ACHN (cell line): ENCODE measurements at regions not wholly inside any gene's neighbourhood (a gene's known extent, or its start where the extent isn't known, plus 50 kb on each side); places are given as distances from the start of the nearest gene placed in this dataset.
A peak's percentile ranks its signal among the peaks of the same experiment; 100 is the strongest.

Source experiments
- DNase-seq: peaks from one replicate; pipeline ENCODE4 v3.0.0-alpha.2; 2015
- in situ Hi-C: cut with HindIII; loops from 2 replicates; pipeline ENCODE4 v1.10.0; 2017; ENCODE audit warnings: low sequenced_read_pairs, low pct_ligation_motif_present, low pct_unique_long_range_greater_than_20kb

GRCh38 chr3:19738846-19739245 is 195.2 kb downstream of the EFHB start:
- no peak for DNase-seq
- in situ Hi-C loops: no loop called here

- in situ Hi-C loops: no loop called here
- no peak for DNase-seq
These were observed 198.9 kb downstream of the EFHB start for GRCh38 chr3:19735111-19735510.

GRCh38 chr3:19734453-19734852 is 199.6 kb downstream of the EFHB start:
- DNase-seq: no peak
- in situ Hi-C loops: no loop called here

GRCh38 chr3:19725000-19725399 is 209.0 kb downstream of the EFHB start:
- no peak for DNase-seq
- in situ Hi-C loops: no loop called here

GRCh38 chr3:19717736-19718135 is 216.3 kb downstream of the EFHB start:
- no peak for DNase-seq
- in situ Hi-C loops: no loop called here

DNA sequence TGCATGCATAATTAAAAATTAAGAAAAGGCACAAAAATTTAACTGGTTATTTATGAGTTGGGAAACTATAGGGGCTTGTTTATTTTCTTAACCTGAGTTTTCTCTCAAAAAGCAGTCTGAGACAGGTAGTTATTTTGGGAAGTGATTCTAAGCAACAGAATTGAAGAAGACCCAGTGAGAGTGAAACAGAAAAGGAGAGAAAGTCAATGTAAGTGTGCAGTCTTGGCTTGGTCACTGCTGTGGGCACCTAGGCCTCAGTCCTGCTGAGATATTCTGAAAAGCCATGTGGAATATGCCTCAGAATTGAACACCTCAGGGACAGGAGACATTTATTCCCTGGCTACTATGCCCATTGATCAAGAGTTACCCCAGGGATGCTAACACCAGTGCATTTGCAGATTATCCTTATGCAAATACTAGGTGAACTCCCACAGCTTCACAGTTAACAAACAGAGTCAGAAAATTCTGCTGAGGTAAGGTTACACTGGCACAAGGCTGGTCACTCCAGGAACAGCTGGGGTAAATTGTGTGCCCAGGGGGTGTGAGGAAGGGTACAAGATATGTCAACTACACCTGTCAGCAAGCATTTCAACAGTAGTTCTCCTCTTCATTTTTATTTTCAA is 222.7 kb downstream of the EFHB start:
- in situ Hi-C loops: no loop called here
- DNase-seq: no peak

DNA sequence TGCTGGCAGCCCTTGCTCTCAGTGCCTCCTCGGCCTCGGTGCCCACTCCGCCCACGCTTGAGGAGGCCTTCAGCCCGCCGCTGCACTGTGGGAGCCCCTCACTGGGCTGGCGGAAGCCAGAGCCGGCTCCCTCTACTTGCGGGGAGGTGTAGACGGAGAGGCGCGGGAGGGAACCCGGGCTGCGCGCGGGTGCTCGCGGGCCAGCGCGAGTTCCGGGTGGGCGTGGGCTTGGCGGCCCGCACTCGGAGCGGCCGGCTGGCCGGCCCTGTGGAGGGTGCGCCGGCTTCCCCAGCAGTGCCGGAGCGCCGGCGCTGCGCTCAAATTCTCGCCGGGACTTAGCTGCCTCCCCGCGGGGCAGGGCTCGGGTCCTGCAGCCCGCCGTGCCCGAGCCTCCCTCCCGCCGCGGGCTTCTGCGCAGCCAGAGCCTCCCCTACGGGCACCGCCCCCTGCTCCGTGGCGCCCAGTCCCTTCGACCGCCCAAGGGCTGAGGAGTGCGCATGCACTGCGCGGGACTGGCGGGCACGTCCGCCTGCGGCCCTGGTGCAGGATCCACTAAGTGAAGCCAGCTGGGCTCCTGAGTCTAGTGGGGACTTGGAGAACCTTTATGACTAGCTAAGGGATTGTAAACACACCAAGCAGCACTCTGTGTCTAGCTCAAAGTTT is 231.5 kb downstream of the EFHB start:
- in situ Hi-C loops: no loop called here
- no peak for DNase-seq

DNA sequence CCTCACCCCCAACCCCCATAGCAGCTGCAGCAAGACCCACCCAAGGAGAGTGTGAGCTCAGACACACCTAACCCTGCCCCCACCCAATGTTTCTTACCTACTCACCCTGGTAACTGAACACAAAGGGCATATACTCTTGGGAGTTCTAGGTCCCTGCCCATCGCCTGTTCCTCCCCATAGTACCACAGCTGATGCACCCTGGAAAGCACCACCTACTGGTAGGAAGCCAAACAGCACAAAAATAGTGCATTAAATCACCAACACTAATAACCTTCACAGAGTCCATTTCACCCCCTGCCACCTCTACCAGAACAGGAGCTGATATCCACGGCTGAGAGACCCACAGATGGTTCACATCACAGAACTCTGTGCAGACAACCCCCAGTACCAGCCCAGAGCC is 245.2 kb downstream of the EFHB start:
- in situ Hi-C loops: no loop called here
- DNase-seq: peak; percentile 4

DNA sequence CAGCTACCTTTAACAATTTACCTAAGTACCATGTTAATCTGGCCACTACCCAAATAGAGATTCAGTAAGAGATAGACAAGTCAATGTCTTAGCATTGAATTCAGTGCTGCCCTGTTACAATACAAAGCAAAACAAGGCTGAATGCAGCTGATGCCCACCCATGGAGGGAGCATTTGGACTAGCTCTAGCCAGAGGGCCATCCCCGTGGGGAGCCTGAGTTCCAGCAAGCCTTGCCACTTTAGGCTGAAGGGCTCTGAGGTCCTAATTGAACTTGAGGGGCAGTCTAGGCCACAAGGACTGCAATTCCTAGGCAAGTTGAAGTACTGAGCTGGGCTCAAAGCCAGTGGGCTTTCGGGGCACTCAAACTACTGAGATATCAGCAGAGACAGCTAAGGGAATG is 265.9 kb downstream of the EFHB start:
- DNase-seq: no peak
- in situ Hi-C loops: no loop called here

GRCh38 chr3:19662486-19662885 is 271.5 kb downstream of the EFHB start:
- in situ Hi-C loops: no loop called here
- DNase-seq: no peak

- no peak for DNase-seq
- in situ Hi-C loops: no loop called here
These were observed 281.7 kb downstream of the EFHB start for GRCh38 chr3:19652336-19652735.

DNA sequence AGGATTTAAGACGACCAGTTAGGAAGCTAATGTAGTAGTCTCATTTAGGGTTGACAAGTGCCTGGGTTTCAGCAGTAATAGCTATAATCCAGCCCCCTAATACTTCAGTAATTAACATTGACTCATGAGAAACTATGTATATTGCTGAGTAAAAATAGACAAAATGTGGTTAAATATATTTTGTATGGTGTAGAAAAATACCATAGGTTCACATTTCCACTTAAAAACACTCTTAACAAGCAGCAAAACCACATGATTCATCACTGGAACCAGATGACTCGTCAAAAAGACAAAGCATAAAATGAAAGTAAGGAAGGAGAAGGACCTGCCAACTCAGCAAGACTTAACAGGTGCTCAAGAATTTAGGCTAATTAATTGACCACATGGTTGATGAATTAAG is 288.9 kb downstream of the EFHB start:
- no peak for DNase-seq
- in situ Hi-C loops: no loop called here

DNA sequence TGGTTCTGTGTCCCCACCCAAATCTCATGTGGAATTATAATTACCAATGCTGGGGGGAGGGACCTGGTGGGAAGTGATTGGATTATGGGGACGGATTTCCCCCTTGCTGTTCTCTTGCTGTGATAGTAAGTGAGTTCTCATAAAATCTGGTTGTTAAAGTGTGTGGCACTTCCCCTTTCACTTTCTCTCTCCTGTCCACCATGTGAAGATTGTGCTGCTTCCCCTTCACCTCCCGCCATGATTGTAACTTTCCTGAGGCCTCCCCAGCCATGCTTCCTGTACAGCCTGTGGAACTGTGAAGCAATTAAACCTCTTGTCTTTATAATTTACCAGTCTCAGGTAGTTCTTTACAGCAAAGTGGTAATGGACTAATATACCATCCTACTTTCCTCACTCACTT is 289.6 kb downstream of the EFHB start:
- no peak for DNase-seq
- in situ Hi-C loops: no loop called here

DNA sequence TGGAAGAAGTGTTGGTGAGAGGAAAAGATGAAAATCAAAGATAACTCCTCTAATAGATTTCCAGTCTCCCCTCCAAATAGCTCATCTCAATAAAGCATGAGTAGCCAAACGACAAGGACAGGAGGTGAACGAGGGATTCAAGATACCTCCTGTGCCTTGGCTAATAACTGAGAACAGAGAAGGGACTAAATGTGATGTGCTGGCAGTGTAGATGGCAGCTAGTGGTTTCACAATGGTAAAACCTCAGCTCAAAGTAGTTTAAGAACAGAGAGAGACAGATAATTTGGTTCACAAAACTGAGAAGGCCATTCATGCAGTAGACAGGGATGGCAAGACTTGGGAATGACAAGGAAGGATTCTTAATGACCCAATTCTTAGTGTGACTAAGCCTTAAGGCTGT is 292.6 kb downstream of the EFHB start:
- DNase-seq: no peak
- in situ Hi-C loops: no loop called here

GRCh38 chr3:19632099-19633074 is 301.6 kb downstream of the EFHB start:
- in situ Hi-C loops: no loop called here
- no peak for DNase-seq

DNA sequence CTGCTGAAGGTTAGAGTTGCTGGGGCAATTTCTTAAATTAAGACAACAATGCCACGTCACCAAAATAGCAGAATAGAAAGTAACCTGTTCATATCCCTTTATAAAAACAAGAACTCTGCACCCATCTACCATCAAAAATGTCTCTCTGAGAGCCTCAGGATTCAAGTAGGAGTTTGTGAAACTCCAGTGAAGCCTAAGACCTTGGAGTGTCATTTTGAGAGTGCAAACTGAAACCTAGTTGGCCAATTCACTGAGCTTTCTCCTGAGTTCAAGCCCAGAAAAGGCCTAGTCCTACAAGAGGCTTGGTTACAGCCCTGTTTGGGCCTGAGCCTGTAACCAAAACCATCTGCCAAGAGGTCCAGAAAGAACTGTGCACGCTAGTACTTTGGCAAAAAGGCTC is 335.1 kb downstream of the EFHB start:
- no peak for DNase-seq
- in situ Hi-C loops: no loop called here

GRCh38 chr3:19596408-19596807 is 337.6 kb downstream of the EFHB start:
- in situ Hi-C loops: no loop called here
- DNase-seq: no peak

- no peak for DNase-seq
- in situ Hi-C loops: no loop called here
These were observed 338.1 kb downstream of the EFHB start for GRCh38 chr3:19595884-19596283.
